Natural killer cell (primary cell): ENCODE measurements at regions not wholly inside any gene's neighbourhood (a gene's known extent, or its start where the extent isn't known, plus 50 kb on each side); places are given as distances from the start of the nearest gene placed in this dataset.

Experiments used
- ATAC-seq, 3 donors: fragments of 150-1000 bp in 2 of 3; fragments of 200-7000 bp in 1 of 3; cut with Tn5 transposase; 1 replicate in 1 of 3; 2 replicates in 2 of 3; pipeline ENCODE4 v1.10.0; 2021; ENCODE audit warnings: mild to moderate bottlenecking in 2 of 3, moderate library complexity in 2 of 3
- DNase-seq, 2 donors: peaks; one replicate each; pipeline versions ENCODE4 v3.0.0 to v3.0.0-alpha.2; 2013 to 2021; ENCODE audit warnings: mixed read lengths in 1 of 2
- H3K27ac ChIP-seq: one replicate; pipeline ENCODE4 v1.5.1; 2013; ENCODE audit warnings: mild to moderate bottlenecking, low read length
- H3K27me3 ChIP-seq: one replicate; pipeline ENCODE4 v1.6.1; 2013; ENCODE audit warnings: low read length; ENCODE audit not compliant: control insufficient read depth, insufficient read depth
- H3K36me3 ChIP-seq: one replicate; pipeline ENCODE4 v1.6.1; 2013; ENCODE audit warnings: low read length; ENCODE audit not compliant: control insufficient read depth, insufficient read depth
- H3K4me1 ChIP-seq: one replicate; pipeline ENCODE4 v1.6.1; 2013; ENCODE audit warnings: low read length; ENCODE audit not compliant: control insufficient read depth, insufficient read depth
- H3K4me3 ChIP-seq: one replicate; pipeline ENCODE4 v1.5.1; 2013; ENCODE audit warnings: low read length
- H3K9me3 ChIP-seq: one replicate; pipeline ENCODE4 v1.6.1; 2013; ENCODE audit warnings: low read length; ENCODE audit not compliant: control insufficient read depth, insufficient read depth
- H3K27ac Mint-ChIP-seq, 2 donors: one replicate each; pipeline ENCODE4 v1.8.0; 2022; ENCODE audit warnings: mild to moderate bottlenecking in 2 of 2, mixed read lengths in 2 of 2, moderate library complexity in 1 of 2
- H3K27me3 Mint-ChIP-seq, 2 donors: one replicate each; pipeline ENCODE4 v1.8.0; 2022; ENCODE audit warnings: low read depth in 2 of 2, mixed read lengths in 2 of 2
- H3K36me3 Mint-ChIP-seq: one replicate; pipeline ENCODE4 v1.8.0; 2022; ENCODE audit warnings: mixed read lengths
- H3K4me1 Mint-ChIP-seq, 2 donors: one replicate each; pipeline ENCODE4 v1.8.0; 2022; ENCODE audit warnings: mixed read lengths in 2 of 2
- H3K4me3 Mint-ChIP-seq: one replicate; pipeline ENCODE4 v1.8.0; 2022; ENCODE audit warnings: mild to moderate bottlenecking, moderate library complexity, mixed read lengths
- H3K9me3 Mint-ChIP-seq, 2 donors: one replicate each; pipeline ENCODE4 v1.8.0; 2022; ENCODE audit warnings: mixed read lengths in 2 of 2
- CTCF ChIP-seq: fragments of 200-600 bp; IDR thresholded peaks from one replicate; pipeline ENCODE4 v1.8.0; 2022; ENCODE audit warnings: antibody characterized with exemption
- WGBS: methylation state at CpG from one replicate; pipeline ENCODE4 v1.1.7; 2013; ENCODE audit warnings: missing lambda C conversion rate; ENCODE audit not compliant: insufficient coverage; 5-methylcytosine and 5-hydroxymethylcytosine counted together
- intact Hi-C: fragments of 100-400 bp; cut with micrococcal nuclease; formaldehyde crosslinking; loops from one replicate; pipeline ENCODE4 v1.14.2; 2022

- Histone ChIP-seq H3K4me1 (no peaks in the 10 kb centered on the region), H3K4me3 (no peak overlapping the region), H3K9me3 (no peaks in the 10 kb centered on the region), H3K27me3 (no peaks in the 10 kb centered on the region), H3K36me3 (no peaks in the 10 kb centered on the region), H3K27ac (no peak overlapping the region)
- Mint-ChIP-seq H3K36me3 (no peaks in the 10 kb centered on the region), H3K4me1 (no peaks in the 10 kb centered on the region), H3K27ac (no peak overlapping the region), H3K4me3 (no peak overlapping the region), H3K9me3 (peaks cover 4 to 8% of the 10 kb centered on the region in 2 donors), H3K27me3 (no peaks in the 10 kb centered on the region)
- no peak for TF ChIP-seq CTCF
- DNase-seq (no peak), ATAC-seq (no peak)
- 91% methylated on average over 8 of the region's 8 CpGs for WGBS
- intact Hi-C loops = no loop called here
These were observed 588.8 kb upstream of the KLF4 start for GRCh38 chr9:108078375-108078774.

GRCh38 chr9:108077556-108077955 is 588.0 kb upstream of the KLF4 start:
- Mint-ChIP-seq H3K4me1 (no peaks in the 10 kb centered on the region), H3K36me3 (no peaks in the 10 kb centered on the region), H3K27me3 (no peaks in the 10 kb centered on the region), H3K4me3 (no peak overlapping the region), H3K27ac (no peak overlapping the region), H3K9me3 (peaks cover 4 to 8% of the 10 kb centered on the region in 2 donors)
- 90% methylated on average over 10 of the region's 10 CpGs for WGBS
- Histone ChIP-seq H3K36me3 (no peaks in the 10 kb centered on the region), H3K9me3 (no peaks in the 10 kb centered on the region), H3K4me3 (no peak overlapping the region), H3K27me3 (no peaks in the 10 kb centered on the region), H3K27ac (no peak overlapping the region), H3K4me1 (no peaks in the 10 kb centered on the region)
- TF ChIP-seq CTCF = no peak
- intact Hi-C loops = no loop called here
- DNase-seq (no peak), ATAC-seq (no peak)

- DNase-seq (no peak), ATAC-seq (no peak)
- no peaks in the 10 kb centered on the region for H3K4me1 ChIP-seq
- H3K4me1 Mint-ChIP-seq = no peaks in the 10 kb centered on the region
- WGBS = 66% methylated on average over 5 of the region's 5 CpGs
- H3K36me3 ChIP-seq = no peaks in the 10 kb centered on the region
- H3K27me3 Mint-ChIP-seq = no peaks in the 10 kb centered on the region
- H3K4me3 ChIP-seq = no peak overlapping the region
- no peak overlapping the region for H3K4me3 Mint-ChIP-seq
- no peak overlapping the region for H3K27ac Mint-ChIP-seq
- peaks cover 4 to 5% of the 10 kb centered on the region in 2 donors for H3K9me3 Mint-ChIP-seq
- TF ChIP-seq CTCF = no peak
- H3K36me3 Mint-ChIP-seq = no peaks in the 10 kb centered on the region
- intact Hi-C loops = no loop called here
- no peaks in the 10 kb centered on the region for H3K9me3 ChIP-seq
- H3K27me3 ChIP-seq = no peaks in the 10 kb centered on the region
- no peak overlapping the region for H3K27ac ChIP-seq
These were observed 585.3 kb upstream of the KLF4 start for GRCh38 chr9:108074900-108075299.

- TF ChIP-seq CTCF = no peak
- no peaks in the 10 kb centered on the region for H3K27me3 Mint-ChIP-seq
- no peaks in the 10 kb centered on the region for H3K4me1 ChIP-seq
- H3K4me3 ChIP-seq = no peak overlapping the region
- H3K9me3 ChIP-seq = no peaks in the 10 kb centered on the region
- no peak overlapping the region for H3K27ac ChIP-seq
- peaks cover 4 to 8% of the 10 kb centered on the region in 2 donors for H3K9me3 Mint-ChIP-seq
- H3K36me3 ChIP-seq = no peaks in the 10 kb centered on the region
- DNase-seq (no peak), ATAC-seq (no peak)
- no peak overlapping the region for H3K27ac Mint-ChIP-seq
- 82% methylated on average over 6 of the region's 6 CpGs for WGBS
- intact Hi-C loops = no loop called here
- H3K4me3 Mint-ChIP-seq = no peak overlapping the region
- H3K4me1 Mint-ChIP-seq = no peaks in the 10 kb centered on the region
- H3K36me3 Mint-ChIP-seq = no peaks in the 10 kb centered on the region
- H3K27me3 ChIP-seq = no peaks in the 10 kb centered on the region
These were observed 584.3 kb upstream of the KLF4 start for GRCh38 chr9:108073823-108074222.
